DOHH2 (cell line): ENCODE measurements at regions not wholly inside any gene's neighbourhood (a gene's known extent, or its start where the extent isn't known, plus 50 kb on each side); places are given as distances from the start of the nearest gene placed in this dataset.
"Not testable (repeated sequence)": the region's sequence is repeated elsewhere in the genome, so short reads cannot be mapped to it uniquely, and the experiment has no call there.

Experiments
- H3F3A ChIP-seq: fragments of 200-600 bp; sonication (generic), shearing (Covaris generic); 2 replicates; pipeline ENCODE4 v1.6.0; 2016; ENCODE audit warnings: antibody characterized with exemption, mild to moderate bottlenecking; ENCODE audit not compliant: control insufficient read depth, insufficient read depth
- H3K27ac ChIP-seq: fragments of 200-600 bp; sonication (generic); 2 replicates; pipeline ENCODE4 v1.5.1; 2014; ENCODE audit warnings: low read depth, mild to moderate bottlenecking, low read length, moderate library complexity
- H3K27me3 ChIP-seq: fragments of 200-600 bp; sonication (generic); 2 replicates; pipeline ENCODE4 v1.6.1; 2014; ENCODE audit warnings: mild to moderate bottlenecking, low read length, mixed read lengths; ENCODE audit not compliant: control insufficient read depth
- H3K36me3 ChIP-seq: fragments of 200-600 bp; sonication (generic); 2 replicates; pipeline ENCODE4 v1.6.1; 2014; ENCODE audit warnings: mild to moderate bottlenecking, low read length, moderate library complexity, mixed read lengths; ENCODE audit not compliant: control insufficient read depth
- H3K4me1 ChIP-seq: fragments of 200-600 bp; sonication (generic); 2 replicates; pipeline ENCODE4 v1.6.1; 2014; ENCODE audit warnings: mild to moderate bottlenecking, low read length, mixed read lengths; ENCODE audit not compliant: control insufficient read depth
- H3K4me2 ChIP-seq: fragments of 200-600 bp; sonication (generic); 2 replicates; pipeline ENCODE4 v1.6.0; 2014; ENCODE audit warnings: mild to moderate bottlenecking, low read length, moderate library complexity
- H3K4me3 ChIP-seq: fragments of 200-600 bp; sonication (generic); 2 replicates; pipeline ENCODE4 v1.5.1; 2014; ENCODE audit warnings: mild to moderate bottlenecking, low read length, mixed read lengths
- H3K79me2 ChIP-seq: fragments of 200-600 bp; sonication (generic); 2 replicates; pipeline ENCODE4 v1.6.1; 2014; ENCODE audit warnings: mild to moderate bottlenecking, low read length, mixed read lengths; ENCODE audit not compliant: control insufficient read depth
- H3K9me2 ChIP-seq: fragments of 200-600 bp; sonication (generic); replicated peaks from 2 replicates; pipeline ENCODE4 v1.6.1; 2014; ENCODE audit warnings: mild to moderate bottlenecking, low read length, mixed read lengths; ENCODE audit not compliant: control insufficient read depth
- H3K9me3 ChIP-seq: fragments of 200-600 bp; sonication (generic); 2 replicates; pipeline ENCODE4 v1.6.1; 2014; ENCODE audit warnings: antibody characterized with exemption, low read length, mixed read lengths; ENCODE audit not compliant: control insufficient read depth, insufficient read depth
- H4K20me1 ChIP-seq: fragments of 200-600 bp; sonication (generic); 2 replicates; pipeline ENCODE4 v1.6.0; 2014; ENCODE audit warnings: low read depth, mild to moderate bottlenecking, antibody characterized with exemption, low read length, moderate library complexity; ENCODE audit not compliant: control insufficient read depth, insufficient read depth
- EZH2phosphoT487 ChIP-seq: fragments of 200-600 bp; sonication (generic); IDR thresholded peaks from 2 replicates; pipeline ENCODE4 v1.6.1; 2017; ENCODE audit warnings: borderline replicate concordance, mild to moderate bottlenecking, antibody characterized with exemption, low read length, moderate library complexity, mixed read lengths
- TF ChIP-seq, protein P1 (sequence below): fragments of 200-600 bp; sonication (generic); IDR thresholded peaks from one replicate; pipeline ENCODE4 v1.5.1; 2014; ENCODE audit warnings: antibody characterized with exemption, mild to moderate bottlenecking, low read depth, low read length; ENCODE audit not compliant: poor library complexity, severe bottlenecking

DNA sequence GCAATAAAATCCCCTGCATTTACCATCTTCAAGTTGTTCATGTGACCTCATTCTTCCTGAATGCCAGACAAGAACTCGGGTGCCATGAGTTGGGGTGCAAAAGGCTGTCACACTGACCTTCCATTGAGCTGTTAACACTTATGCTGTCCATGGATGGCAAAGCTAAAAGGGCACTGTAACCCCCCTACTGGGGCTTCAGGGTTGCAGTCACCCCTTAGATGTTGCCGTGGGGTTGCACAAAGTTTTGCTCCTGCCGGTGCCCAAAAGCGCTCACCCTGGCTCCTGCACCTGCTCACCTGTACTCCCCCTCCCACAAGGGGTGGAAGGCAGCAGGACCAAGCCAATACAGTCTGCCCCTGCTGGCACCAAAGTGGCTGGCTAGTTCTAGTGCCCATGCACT is 208.2 kb downstream of the RHOU start:
- no peaks in the 10 kb centered on the region for H3K36me3 ChIP-seq
- H3K4me2 ChIP-seq = no peak overlapping the region
- no peaks in the 10 kb centered on the region for H3K79me2 ChIP-seq
- H3K9me2 ChIP-seq = no peaks in the 10 kb centered on the region
- no peaks in the 10 kb centered on the region for H3K4me1 ChIP-seq
- 0 out of 2 replicates have a peak, but pooled peaks cover 3% of the 10 kb centered on the region for H3K27me3 ChIP-seq
- TF ChIP-seq, protein P1, sequence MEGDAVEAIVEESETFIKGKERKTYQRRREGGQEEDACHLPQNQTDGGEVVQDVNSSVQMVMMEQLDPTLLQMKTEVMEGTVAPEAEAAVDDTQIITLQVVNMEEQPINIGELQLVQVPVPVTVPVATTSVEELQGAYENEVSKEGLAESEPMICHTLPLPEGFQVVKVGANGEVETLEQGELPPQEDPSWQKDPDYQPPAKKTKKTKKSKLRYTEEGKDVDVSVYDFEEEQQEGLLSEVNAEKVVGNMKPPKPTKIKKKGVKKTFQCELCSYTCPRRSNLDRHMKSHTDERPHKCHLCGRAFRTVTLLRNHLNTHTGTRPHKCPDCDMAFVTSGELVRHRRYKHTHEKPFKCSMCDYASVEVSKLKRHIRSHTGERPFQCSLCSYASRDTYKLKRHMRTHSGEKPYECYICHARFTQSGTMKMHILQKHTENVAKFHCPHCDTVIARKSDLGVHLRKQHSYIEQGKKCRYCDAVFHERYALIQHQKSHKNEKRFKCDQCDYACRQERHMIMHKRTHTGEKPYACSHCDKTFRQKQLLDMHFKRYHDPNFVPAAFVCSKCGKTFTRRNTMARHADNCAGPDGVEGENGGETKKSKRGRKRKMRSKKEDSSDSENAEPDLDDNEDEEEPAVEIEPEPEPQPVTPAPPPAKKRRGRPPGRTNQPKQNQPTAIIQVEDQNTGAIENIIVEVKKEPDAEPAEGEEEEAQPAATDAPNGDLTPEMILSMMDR = no peak
- TF ChIP-seq EZH2phosphoT487 = no peak
- H4K20me1 ChIP-seq = no peaks in the 10 kb centered on the region
- H3K27ac ChIP-seq = no peak overlapping the region
- no peaks in the 10 kb centered on the region for H3K9me3 ChIP-seq
- H3K4me3 ChIP-seq = no peak overlapping the region
- no peaks in the 10 kb centered on the region for H3F3A ChIP-seq

DNA sequence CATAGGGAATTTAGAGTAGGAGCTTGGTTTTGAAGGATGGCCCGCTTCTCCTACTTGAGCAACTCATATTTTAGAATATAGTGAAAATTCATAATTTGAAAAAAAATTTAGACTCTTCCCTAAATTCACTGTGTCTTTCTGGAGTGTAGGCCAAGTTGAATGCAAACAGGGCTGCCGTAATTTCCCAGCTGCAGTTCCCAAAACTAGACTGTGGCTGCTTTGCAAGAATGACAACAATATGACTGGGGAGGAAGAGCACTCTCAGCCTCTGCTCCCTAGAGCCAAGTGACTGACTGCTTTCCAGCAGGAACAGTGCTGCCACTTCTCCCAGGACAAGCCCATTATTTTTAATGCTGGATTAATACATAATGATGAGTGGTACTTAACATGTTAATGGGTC is 209.0 kb downstream of the RHOU start:
- Histone ChIP-seq H3K4me1 (no peaks in the 10 kb centered on the region), H3K9me2 (no peaks in the 10 kb centered on the region), H3K4me3 (no peak overlapping the region), H3K27ac (no peak overlapping the region), H3K27me3 (0 out of 2 replicates have a peak, but pooled peaks cover 3% of the 10 kb centered on the region), H3K79me2 (no peaks in the 10 kb centered on the region), H3K36me3 (no peaks in the 10 kb centered on the region), H3K9me3 (no peaks in the 10 kb centered on the region), H4K20me1 (no peaks in the 10 kb centered on the region), H3K4me2 (no peak overlapping the region), H3F3A (no peaks in the 10 kb centered on the region)
- TF ChIP-seq EZH2phosphoT487 = no peak
- TF ChIP-seq, protein P1 = no peak

GRCh38 chr1:228944935-228945371 is 209.7 kb downstream of the RHOU start:
- TF ChIP-seq EZH2phosphoT487 = no peak
- TF ChIP-seq, protein P1 = no peak
- Histone ChIP-seq H3K27ac (no peak overlapping the region), H4K20me1 (no peaks in the 10 kb centered on the region)

GRCh38 chr1:228945885-228946284 is 210.6 kb downstream of the RHOU start:
- Histone ChIP-seq H4K20me1 (no peaks in the 10 kb centered on the region), H3K27me3 (0 out of 2 replicates have a peak, but pooled peaks cover 3% of the 10 kb centered on the region), H3K4me3 (no peak overlapping the region), H3K79me2 (no peaks in the 10 kb centered on the region), H3F3A (no peaks in the 10 kb centered on the region), H3K9me3 (no peaks in the 10 kb centered on the region), H3K27ac (no peak overlapping the region), H3K9me2 (no peaks in the 10 kb centered on the region), H3K36me3 (no peaks in the 10 kb centered on the region), H3K4me1 (no peaks in the 10 kb centered on the region), H3K4me2 (no peak overlapping the region)
- no peak for TF ChIP-seq EZH2phosphoT487
- TF ChIP-seq, protein P1 = no peak

More at GRCh38 chr1:228944935-228945371, 209.7 kb downstream of the RHOU start:
- Histone ChIP-seq H3K4me3 (no peak overlapping the region), H3K4me2 (no peak overlapping the region), H3K9me2 (no peaks in the 10 kb centered on the region), H3F3A (no peaks in the 10 kb centered on the region), H3K27me3 (0 out of 2 replicates have a peak, but pooled peaks cover 3% of the 10 kb centered on the region), H3K9me3 (no peaks in the 10 kb centered on the region), H3K36me3 (no peaks in the 10 kb centered on the region), H3K79me2 (no peaks in the 10 kb centered on the region), H3K4me1 (no peaks in the 10 kb centered on the region)

DNA sequence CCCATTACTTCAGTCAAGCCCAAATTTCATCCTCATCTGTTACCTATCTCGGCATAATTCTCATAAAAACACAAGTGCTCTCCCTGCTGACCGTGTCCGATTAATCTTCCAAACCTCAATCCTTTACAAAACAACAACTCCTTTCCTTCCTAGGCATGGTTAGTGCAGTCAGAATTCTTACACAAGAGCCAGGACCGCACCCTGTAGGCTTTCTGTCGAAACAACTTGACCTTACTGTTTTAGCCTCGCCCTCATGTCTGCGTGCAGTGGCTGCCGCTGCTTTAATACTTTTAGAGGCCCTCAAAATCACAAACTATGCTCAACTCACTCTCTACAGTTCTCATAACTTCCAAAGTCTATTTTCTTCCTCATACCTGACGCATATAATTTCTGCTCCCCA is 214.3 kb downstream of the RHOU start:
- not testable (repeated sequence) for H4K20me1 ChIP-seq, H3K36me3 ChIP-seq, H3K27me3 ChIP-seq, H3K9me2 ChIP-seq, H3K79me2 ChIP-seq, H3K27ac ChIP-seq, H3K4me3 ChIP-seq, H3F3A ChIP-seq, H3K4me2 ChIP-seq, H3K9me3 ChIP-seq, H3K4me1 ChIP-seq
